ACHN (cell line): ENCODE measurements at regions not wholly inside any gene's neighbourhood (a gene's known extent, or its start where the extent isn't known, plus 50 kb on each side); places are given as distances from the start of the nearest gene placed in this dataset.

Experiments used
- DNase-seq: peaks from one replicate; pipeline ENCODE4 v3.0.0-alpha.2; 2015
- in situ Hi-C: cut with HindIII; loops from 2 replicates; pipeline ENCODE4 v1.10.0; 2017; ENCODE audit warnings: low sequenced_read_pairs, low pct_ligation_motif_present, low pct_unique_long_range_greater_than_20kb

GRCh38 chr5:172553903-172554302 is 87.2 kb upstream of the NEURL1B start:
- in situ Hi-C loops, result no loop called here
- no peak for DNase-seq

DNA sequence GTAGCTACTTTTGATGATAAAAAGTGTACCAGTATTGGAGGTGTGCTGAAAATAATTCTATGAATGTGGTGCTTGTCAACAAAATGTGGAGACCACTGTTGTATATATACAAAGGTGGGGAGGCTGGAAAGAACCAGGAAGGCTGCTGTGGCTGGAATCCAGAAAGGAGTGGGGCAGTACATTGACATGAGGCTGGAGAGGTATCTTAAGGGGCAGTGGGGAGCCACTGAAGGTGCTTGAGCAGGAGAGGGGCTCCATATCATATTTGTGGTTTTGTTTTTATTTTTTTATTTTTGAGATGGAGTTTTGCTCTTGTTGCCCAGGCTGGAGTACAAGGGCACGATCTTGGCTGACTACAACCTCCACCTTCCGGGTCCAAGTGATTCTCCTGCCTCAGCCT is 87.9 kb upstream of the NEURL1B start:
- in situ Hi-C loops, result no loop called here
- no peak for DNase-seq

GRCh38 chr5:172550996-172551395 is 90.1 kb upstream of the NEURL1B start:
- in situ Hi-C loops, result no loop called here
- DNase-seq, result no peak

- no peak for DNase-seq
- in situ Hi-C loops, result no loop called here
Measured at GRCh38 chr5:172550096-172550765, 90.8 kb upstream of the NEURL1B start.

GRCh38 chr5:172549696-172550095 is 91.4 kb upstream of the NEURL1B start:
- no peak for DNase-seq
- in situ Hi-C loops, result no loop called here

- DNase-seq, result no peak
- in situ Hi-C loops, result no loop called here
Measured at GRCh38 chr5:172548981-172549687, 91.9 kb upstream of the NEURL1B start.

GRCh38 chr5:172548311-172548731 is 92.7 kb upstream of the NEURL1B start:
- DNase-seq, result no peak
- in situ Hi-C loops, result no loop called here

DNA sequence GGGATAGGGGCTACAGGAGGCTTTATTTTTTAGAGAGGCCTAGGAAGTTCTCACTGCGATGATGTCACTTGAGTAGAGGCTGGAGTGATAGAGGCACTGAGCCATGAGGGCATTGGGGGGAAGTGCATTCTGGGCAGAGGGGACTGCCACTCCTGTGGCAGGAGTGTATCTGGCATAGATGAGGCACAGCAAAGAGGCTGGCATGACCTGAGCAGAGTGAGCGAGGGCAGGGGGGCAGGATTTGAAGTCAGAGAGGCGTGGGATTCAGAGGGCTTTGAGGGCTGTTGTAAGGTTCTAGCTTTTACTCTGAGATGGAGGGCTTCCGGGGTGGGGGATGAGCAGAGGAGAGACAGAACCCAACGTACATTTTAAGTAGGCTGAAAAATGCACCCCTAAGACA is 91.9 kb upstream of the SH3PXD2B start:
- in situ Hi-C loops, result no loop called here
- no peak for DNase-seq

GRCh38 chr5:172545291-172545801 is 91.0 kb upstream of the SH3PXD2B start:
- in situ Hi-C loops, result no loop called here
- DNase-seq, result no peak

DNA sequence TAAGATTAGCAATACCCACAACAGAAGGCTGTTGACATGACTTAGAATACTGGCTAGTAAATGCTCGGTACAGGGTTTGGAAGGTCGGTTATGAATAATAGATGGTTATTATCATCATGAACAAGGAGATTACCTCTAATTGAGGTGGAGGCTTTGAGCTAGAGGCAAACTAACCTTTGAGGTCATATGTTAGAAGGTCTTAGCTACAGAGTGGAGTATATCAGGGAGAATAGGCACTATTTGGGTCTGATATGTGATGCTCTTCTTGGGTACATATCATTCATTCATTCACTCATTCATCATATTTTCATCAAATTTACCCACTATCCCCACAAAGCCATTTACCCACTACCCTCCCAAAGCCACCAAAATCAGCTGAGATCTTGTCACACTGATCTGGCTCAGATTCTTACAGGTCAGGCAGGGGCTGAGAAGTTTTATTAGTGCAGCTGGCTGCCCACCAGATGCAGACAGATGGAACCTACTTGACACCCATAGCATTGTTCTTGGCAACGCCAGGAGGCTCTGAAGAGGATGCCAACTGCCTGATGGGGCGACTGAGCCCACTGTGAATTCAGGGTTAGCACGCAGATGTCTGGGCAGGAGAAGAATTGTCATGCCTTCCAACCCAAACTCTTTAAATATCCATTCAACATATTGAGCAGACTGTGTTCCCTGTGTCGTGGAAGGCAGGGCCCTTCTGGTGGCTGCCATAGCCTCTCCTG is 90.2 kb upstream of the SH3PXD2B start:
- no peak for DNase-seq
- in situ Hi-C loops, result no loop called here

DNA sequence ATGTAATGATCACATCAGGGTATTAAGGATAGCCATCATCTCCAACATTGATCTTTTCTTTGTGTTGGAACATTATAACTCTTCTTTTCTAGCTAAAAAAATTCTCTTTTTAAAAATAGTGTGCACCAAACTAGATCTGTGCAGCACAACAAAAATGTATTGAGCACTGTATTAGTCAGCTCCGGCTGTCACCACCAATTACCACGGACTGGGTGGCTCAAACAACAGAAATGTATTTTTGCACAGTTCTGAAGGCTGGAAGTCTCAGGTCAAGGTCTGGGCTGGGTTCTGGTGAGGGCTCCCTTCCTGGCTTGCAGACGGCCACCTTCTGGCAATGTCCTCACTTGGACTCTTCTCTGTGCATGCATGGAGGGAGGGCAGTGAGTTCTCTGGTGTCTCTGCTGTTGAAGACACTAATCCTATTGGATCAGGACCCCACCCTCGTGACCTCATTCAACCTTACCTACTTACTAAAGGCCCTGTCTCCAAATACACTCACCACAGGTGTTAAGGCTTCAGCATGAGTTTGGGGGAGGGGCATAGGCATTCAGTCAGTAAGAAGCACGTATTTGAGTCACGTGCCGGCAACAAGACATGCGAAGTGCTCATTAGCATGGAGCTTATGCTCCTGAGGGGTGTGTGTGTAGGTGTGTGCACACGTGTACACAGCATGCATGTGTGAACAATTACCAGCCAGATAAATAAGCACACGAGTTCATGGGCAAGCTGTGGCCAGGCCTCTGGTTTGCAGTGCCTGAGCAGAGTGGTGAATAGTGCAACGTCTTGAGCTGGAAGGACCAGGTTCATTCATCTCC is 89.4 kb upstream of the SH3PXD2B start:
- in situ Hi-C loops, result no loop called here
- DNase-seq, result no peak

DNA sequence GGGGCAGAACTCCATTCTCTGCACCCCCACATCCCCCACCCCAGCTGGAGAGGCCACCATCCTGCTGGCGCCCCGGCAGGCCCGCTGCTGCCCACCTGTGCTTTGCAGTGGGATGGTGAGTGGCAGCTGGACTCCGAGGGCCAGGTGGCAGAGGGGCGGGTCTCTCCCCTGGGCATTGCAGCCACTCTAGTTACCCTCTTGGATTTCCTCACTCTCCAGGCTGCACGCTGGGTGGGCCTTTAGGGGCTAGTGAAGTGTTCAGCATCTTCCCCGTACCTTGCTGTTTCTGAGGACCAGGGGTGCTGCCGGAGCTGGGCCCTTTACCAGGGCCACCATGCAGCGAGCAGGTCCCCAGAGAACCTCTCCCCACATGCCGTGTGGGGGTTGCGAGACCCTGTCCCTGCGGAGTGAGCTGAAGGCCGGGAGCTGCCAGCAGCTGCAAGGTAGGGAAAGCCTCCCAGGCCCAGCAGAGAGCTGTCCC is 88.4 kb upstream of the SH3PXD2B start:
- in situ Hi-C loops, result no loop called here
- no peak for DNase-seq

- DNase-seq, result no peak
- in situ Hi-C loops, result no loop called here
Measured at GRCh38 chr5:172541773-172542136, 87.4 kb upstream of the SH3PXD2B start.

DNA sequence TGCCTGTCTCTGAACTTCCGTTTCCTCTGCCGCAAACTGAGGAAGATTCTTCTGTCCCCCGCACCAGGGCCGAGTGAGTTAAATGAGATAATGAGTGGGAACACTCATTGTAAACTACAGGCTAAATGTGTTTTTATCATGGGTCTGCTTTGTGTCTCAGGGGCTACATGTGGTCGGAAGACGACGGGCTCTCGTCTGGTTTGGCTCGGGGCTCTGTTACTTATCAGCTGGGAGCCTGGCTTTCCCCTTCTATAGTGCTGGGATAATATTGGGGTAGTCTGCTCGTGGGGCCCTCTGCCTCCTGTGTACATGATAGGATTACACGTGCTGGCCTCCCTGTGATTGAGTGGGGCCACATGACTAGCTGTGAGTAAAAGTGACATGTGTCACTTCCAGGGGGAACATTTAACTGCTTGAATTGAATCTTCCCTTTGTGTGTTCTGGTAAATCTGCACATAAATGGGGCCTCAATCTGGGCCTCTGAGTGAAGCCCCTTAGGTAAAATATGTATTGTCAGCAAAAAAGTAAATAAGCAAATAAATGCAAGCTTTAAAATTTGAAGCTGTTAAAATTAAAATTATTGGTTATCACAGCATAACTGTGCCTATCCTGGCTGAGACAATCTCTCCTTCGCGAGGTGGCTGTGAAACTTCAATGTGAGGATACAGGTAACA is 86.9 kb upstream of the SH3PXD2B start:
- DNase-seq, result no peak
- in situ Hi-C loops, result no loop called here

- no peak for DNase-seq
- in situ Hi-C loops, result no loop called here
Measured at GRCh38 chr5:172540099-172540870, 86.0 kb upstream of the SH3PXD2B start.

- in situ Hi-C loops, result no loop called here
- DNase-seq, result no peak
Measured at GRCh38 chr5:172535108-172535445, 80.8 kb upstream of the SH3PXD2B start.

GRCh38 chr5:172534229-172535107 is 80.1 kb upstream of the SH3PXD2B start:
- no peak for DNase-seq
- in situ Hi-C loops, result no loop called here
